ENCODE measurements at regions not wholly inside any gene's neighbourhood (a gene's known extent, or its start where the extent isn't known, plus 50 kb on each side); places are given as distances from the start of the nearest gene placed in this dataset.

DNA sequence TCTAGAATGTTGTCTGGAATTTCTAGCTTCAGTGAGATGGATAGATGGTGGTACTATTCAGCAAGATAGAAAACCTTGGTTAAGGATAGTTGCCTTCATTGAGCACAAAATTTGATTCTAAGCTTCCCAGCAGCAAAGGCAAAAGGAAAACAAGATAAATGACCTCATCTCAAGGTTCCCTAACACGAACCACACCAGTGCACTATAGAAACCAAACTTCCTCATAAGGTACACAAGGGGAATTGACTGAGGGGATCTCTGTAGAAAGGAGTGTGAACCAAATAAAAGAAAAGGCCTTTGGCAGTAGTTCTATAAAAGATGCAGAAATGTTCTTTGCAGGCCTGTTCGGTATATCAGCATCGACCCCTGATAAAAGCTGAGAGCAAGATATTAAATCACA lies 288.9 kb downstream of the SHQ1 start:
- TF ChIP-seq, protein P1, sequence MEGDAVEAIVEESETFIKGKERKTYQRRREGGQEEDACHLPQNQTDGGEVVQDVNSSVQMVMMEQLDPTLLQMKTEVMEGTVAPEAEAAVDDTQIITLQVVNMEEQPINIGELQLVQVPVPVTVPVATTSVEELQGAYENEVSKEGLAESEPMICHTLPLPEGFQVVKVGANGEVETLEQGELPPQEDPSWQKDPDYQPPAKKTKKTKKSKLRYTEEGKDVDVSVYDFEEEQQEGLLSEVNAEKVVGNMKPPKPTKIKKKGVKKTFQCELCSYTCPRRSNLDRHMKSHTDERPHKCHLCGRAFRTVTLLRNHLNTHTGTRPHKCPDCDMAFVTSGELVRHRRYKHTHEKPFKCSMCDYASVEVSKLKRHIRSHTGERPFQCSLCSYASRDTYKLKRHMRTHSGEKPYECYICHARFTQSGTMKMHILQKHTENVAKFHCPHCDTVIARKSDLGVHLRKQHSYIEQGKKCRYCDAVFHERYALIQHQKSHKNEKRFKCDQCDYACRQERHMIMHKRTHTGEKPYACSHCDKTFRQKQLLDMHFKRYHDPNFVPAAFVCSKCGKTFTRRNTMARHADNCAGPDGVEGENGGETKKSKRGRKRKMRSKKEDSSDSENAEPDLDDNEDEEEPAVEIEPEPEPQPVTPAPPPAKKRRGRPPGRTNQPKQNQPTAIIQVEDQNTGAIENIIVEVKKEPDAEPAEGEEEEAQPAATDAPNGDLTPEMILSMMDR (IDR thresholded peaks at IDR 0.05) = no peak
- no peak for TF ChIP-seq EZH2 (IDR thresholded peaks at IDR 0.05)
